ENCODE measurements at regions not wholly inside any gene's neighbourhood (a gene's known extent, or its start where the extent isn't known, plus 50 kb on each side); places are given as distances from the start of the nearest gene placed in this dataset.
"Not testable (repeated sequence)": the region's sequence is repeated elsewhere in the genome, so short reads cannot be mapped to it uniquely, and the experiment has no call there.

DNA sequence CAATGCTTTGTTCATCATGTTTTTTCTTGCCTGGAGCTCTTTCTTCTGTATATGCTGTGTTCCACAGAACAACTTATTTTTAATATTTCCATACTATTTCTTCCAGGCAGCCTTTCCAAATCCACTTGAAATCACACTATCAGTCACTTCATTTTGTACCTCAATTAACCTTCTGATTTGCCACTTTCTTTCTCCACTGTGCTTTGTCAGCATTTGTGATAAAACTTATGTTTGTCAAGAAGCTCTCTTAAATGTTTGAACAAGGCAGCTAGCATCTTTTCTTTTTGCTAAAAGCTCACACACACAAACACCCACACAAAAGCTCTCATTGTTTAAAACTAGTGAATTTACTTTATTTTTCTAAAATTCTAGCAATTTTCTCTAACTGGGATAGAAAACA lies 2014.7 kb upstream of the RAG2 start:
- Mint-ChIP-seq H3K4me3 (no peak overlapping the region), H3K4me1 (no peaks in the 10 kb centered on the region), H3K27me3 (ENCODE audit: insufficient read depth) (no peaks in the 10 kb centered on the region), H3K27ac (no peak overlapping the region), H3K9me3 (peaks cover 6% of the 10 kb centered on the region), H3K36me3 (ENCODE audit: low read depth) (no peaks in the 10 kb centered on the region)
- TF ChIP-seq CTCF (conservative IDR thresholded peaks at IDR 0.05), result no peak
- Histone ChIP-seq H3K36me3 (ENCODE audit: control insufficient read depth, insufficient read depth, low read length) (no peaks in the 10 kb centered on the region), H3K27me3 (ENCODE audit: control insufficient read depth, insufficient read depth, low read length, poor library complexity, severe bottlenecking) (no peaks in the 10 kb centered on the region), H3K9ac (ENCODE audit: extremely low read depth, low read length, poor library complexity, severe bottlenecking) (no peak overlapping the region), H3K4me3 (ENCODE audit: low read length) (no peak overlapping the region), H3K4me1 (ENCODE audit: control insufficient read depth, insufficient read depth, low read length) (no peaks in the 10 kb centered on the region), H3K9me3 (ENCODE audit: control insufficient read depth, low read length) (peaks cover 11% of the 10 kb centered on the region), H3K27ac (ENCODE audit: low read depth, low read length) (no peak overlapping the region)
- DNase-seq, result no peak

GRCh38 chr11:38601371-38601770 lies 2003.3 kb upstream of the RAG2 start:
- H3K4me3 Mint-ChIP-seq; H3K27ac ChIP-seq (ENCODE audit: low read depth, low read length); H3K9ac ChIP-seq (ENCODE audit: extremely low read depth, low read length, poor library complexity, severe bottlenecking); H3K4me3 ChIP-seq (ENCODE audit: low read length); H3K36me3 ChIP-seq (ENCODE audit: control insufficient read depth, insufficient read depth, low read length); H3K27me3 Mint-ChIP-seq (ENCODE audit: insufficient read depth); DNase-seq; H3K9me3 Mint-ChIP-seq; H3K36me3 Mint-ChIP-seq (ENCODE audit: low read depth); H3K4me1 ChIP-seq (ENCODE audit: control insufficient read depth, insufficient read depth, low read length); H3K9me3 ChIP-seq (ENCODE audit: control insufficient read depth, low read length); H3K27me3 ChIP-seq (ENCODE audit: control insufficient read depth, insufficient read depth, low read length, poor library complexity, severe bottlenecking): not testable (repeated sequence)
- Mint-ChIP-seq H3K4me1 (peaks cover 14% of the 10 kb centered on the region), H3K27ac (peak overlapping the region; percentile 35)
- WGBS, 2 experiments (ENCODE audit: insufficient coverage in 1 of 2, insufficient read length in 1 of 2), result 79 to 100% methylated on average over 1 to 2 of the region's 2 CpGs

DNA sequence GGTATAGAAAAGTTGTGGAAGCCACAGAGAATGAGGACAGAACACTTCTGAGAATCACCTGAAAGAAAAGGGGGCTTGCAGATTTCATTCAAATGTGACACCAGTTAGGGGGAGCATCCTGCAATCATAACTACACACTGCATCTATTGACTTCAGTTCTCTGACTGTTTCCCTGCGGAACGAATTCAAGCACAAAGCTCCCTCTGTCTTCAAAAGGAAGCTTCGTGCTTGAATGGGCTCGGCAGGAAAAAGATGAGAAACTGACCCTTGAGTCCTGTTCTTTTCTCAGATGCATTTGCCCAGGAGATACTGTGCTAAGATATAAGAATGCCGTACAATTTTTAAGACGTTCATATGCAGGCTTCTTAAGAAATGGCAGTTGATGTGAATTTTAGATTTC lies 2000.4 kb upstream of the RAG2 start:
- Mint-ChIP-seq H3K36me3 (ENCODE audit: low read depth) (no peaks in the 10 kb centered on the region), H3K9me3 (no peaks in the 10 kb centered on the region), H3K27me3 (ENCODE audit: insufficient read depth) (no peaks in the 10 kb centered on the region), H3K27ac (no peak overlapping the region), H3K4me3 (no peak overlapping the region), H3K4me1 (peaks cover 9% of the 10 kb centered on the region)
- H3K27me3 ChIP-seq (ENCODE audit: control insufficient read depth, insufficient read depth, low read length, poor library complexity, severe bottlenecking), result no peaks in the 10 kb centered on the region
- no peaks in the 10 kb centered on the region for H3K4me1 ChIP-seq (ENCODE audit: control insufficient read depth, insufficient read depth, low read length)
- DNase-seq, result no peak
- WGBS, 2 experiments (ENCODE audit: insufficient coverage in 1 of 2, insufficient read length in 1 of 2), result 67 to 85% methylated on average over 5 to 6 of the region's 6 CpGs
- H3K9me3 ChIP-seq (ENCODE audit: control insufficient read depth, low read length), result no peaks in the 10 kb centered on the region
- H3K27ac ChIP-seq (ENCODE audit: low read depth, low read length), result no peak overlapping the region
- no peak overlapping the region for H3K9ac ChIP-seq (ENCODE audit: extremely low read depth, low read length, poor library complexity, severe bottlenecking)
- H3K4me3 ChIP-seq (ENCODE audit: low read length), result no peak overlapping the region
- no peaks in the 10 kb centered on the region for H3K36me3 ChIP-seq (ENCODE audit: control insufficient read depth, insufficient read depth, low read length)
- TF ChIP-seq CTCF (conservative IDR thresholded peaks at IDR 0.05), result no peak

DNA sequence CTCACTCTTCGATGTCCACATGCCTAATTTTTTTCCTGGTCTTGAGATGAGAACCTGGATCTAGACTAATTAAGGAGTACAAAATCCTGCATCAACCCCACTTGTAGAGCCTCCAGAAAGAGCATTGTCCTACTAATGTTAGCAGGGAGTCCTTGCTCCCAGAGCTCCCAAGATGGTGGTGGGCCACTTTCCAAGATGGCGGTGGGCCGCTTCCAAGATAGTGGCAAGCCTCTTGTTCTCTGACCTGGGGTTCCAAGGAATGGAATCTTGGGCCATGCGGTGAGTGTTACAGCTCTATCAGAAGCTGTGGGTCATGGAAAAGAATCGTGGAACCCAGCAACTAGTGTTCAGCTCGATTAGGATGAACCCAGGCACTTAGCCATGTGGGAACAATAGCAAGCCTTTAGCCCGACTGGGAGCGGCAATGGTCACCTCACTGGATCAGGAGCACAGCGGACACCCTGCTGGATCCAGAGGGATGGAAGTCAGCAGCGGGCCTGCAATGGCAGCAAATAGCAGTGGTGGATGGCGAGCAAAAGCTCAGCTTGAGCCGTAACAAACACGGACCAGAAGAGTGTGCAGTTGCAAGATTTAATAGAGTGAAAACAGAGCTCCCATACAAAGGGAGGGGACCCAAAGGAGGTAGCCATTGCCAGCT lies 1997.5 kb upstream of the RAG2 start:
- not testable (repeated sequence) for H3K4me3 ChIP-seq (ENCODE audit: low read length); H3K9me3 Mint-ChIP-seq; H3K27ac Mint-ChIP-seq; H3K9ac ChIP-seq (ENCODE audit: extremely low read depth, low read length, poor library complexity, severe bottlenecking); H3K36me3 ChIP-seq (ENCODE audit: control insufficient read depth, insufficient read depth, low read length); DNase-seq; H3K27ac ChIP-seq (ENCODE audit: low read depth, low read length); H3K4me1 ChIP-seq (ENCODE audit: control insufficient read depth, insufficient read depth, low read length); H3K4me1 Mint-ChIP-seq; H3K36me3 Mint-ChIP-seq (ENCODE audit: low read depth); H3K9me3 ChIP-seq (ENCODE audit: control insufficient read depth, low read length); H3K27me3 ChIP-seq (ENCODE audit: control insufficient read depth, insufficient read depth, low read length, poor library complexity, severe bottlenecking); H3K4me3 Mint-ChIP-seq; H3K27me3 Mint-ChIP-seq (ENCODE audit: insufficient read depth)
- WGBS, 2 experiments (ENCODE audit: insufficient coverage in 1 of 2, insufficient read length in 1 of 2), result 93 to 98% methylated on average over 9 to 13 of the region's 13 CpGs
